ENCODE measurements at regions not wholly inside any gene's neighbourhood (a gene's known extent, or its start where the extent isn't known, plus 50 kb on each side); places are given as distances from the start of the nearest gene placed in this dataset.

GRCh38 chr13:56400774-56401173 is 739.9 kb upstream of the PRR20A start:
- no peak for TF ChIP-seq EP300 (IDR thresholded peaks at IDR 0.05)
- TF ChIP-seq POLR2A (IDR thresholded peaks at IDR 0.05): no peak
- TF ChIP-seq CTCF (IDR thresholded peaks at IDR 0.05): no peak
- no peak overlapping the region for H3K4me3 ChIP-seq
- WGBS, 2 donors: 78 to 88% methylated on average over 3 of the region's 3 CpGs

GRCh38 chr13:56412856-56413255 is 727.9 kb upstream of the PRR20A start:
- H3K27me3 ChIP-seq: no peaks in the 10 kb centered on the region
- no peaks in the 10 kb centered on the region for H3K36me3 ChIP-seq
- TF ChIP-seq POLR2A (IDR thresholded peaks at IDR 0.05) (no peak), EP300 (IDR thresholded peaks at IDR 0.05) (no peak), CTCF (IDR thresholded peaks at IDR 0.05) (no peak)
- no peak overlapping the region for H3K4me3 ChIP-seq
- no peak overlapping the region for H3K27ac ChIP-seq
- no peaks in the 10 kb centered on the region for H3K4me1 ChIP-seq
- no peak for DNase-seq (ENCODE audit: low spot score in 2 of 2)
- peaks cover 0 to 9% (median 0%) of the 10 kb centered on the region in 4 donors for H3K9me3 ChIP-seq

More at GRCh38 chr13:56400774-56401173, 739.9 kb upstream of the PRR20A start:
- Histone ChIP-seq H3K4me1 (no peaks in the 10 kb centered on the region), H3K27ac (no peak overlapping the region), H3K36me3 (no peaks in the 10 kb centered on the region), H3K27me3 (no peaks in the 10 kb centered on the region), H3K9me3 (no peaks in the 10 kb centered on the region)
- no peak for DNase-seq (ENCODE audit: low spot score in 2 of 2)

- Histone ChIP-seq H3K27me3 (no peaks in the 10 kb centered on the region), H3K27ac (no peak overlapping the region), H3K36me3 (no peaks in the 10 kb centered on the region), H3K4me1 (no peaks in the 10 kb centered on the region), H3K4me3 (no peak overlapping the region), H3K9me3 (no peaks in the 10 kb centered on the region)
- 59 to 75% methylated on average over 3 of the region's 3 CpGs for WGBS, 2 donors
- DNase-seq (ENCODE audit: low spot score in 2 of 2): no peak
- TF ChIP-seq CTCF (IDR thresholded peaks at IDR 0.05) (no peak), EP300 (IDR thresholded peaks at IDR 0.05) (no peak)
Measured at GRCh38 chr13:56424246-56424645, 716.5 kb upstream of the PRR20A start.

- WGBS, 2 donors: 58 to 59% methylated on average over 7 of the region's 7 CpGs
- TF ChIP-seq EP300 (IDR thresholded peaks at IDR 0.05) (no peak), POLR2A (IDR thresholded peaks at IDR 0.05) (no peak), CTCF (IDR thresholded peaks at IDR 0.05) (no peak)
- no peaks in the 10 kb centered on the region for H3K36me3 ChIP-seq
- no peaks in the 10 kb centered on the region for H3K4me1 ChIP-seq
- peaks cover 0 to 4% (median 1%) of the 10 kb centered on the region in 4 donors for H3K9me3 ChIP-seq
- no peak for DNase-seq (ENCODE audit: low spot score in 2 of 2)
- H3K27ac ChIP-seq: no peak overlapping the region
- peaks cover 0 to 2% of the 10 kb centered on the region in 2 donors for H3K27me3 ChIP-seq
- H3K4me3 ChIP-seq: no peak overlapping the region
Measured at GRCh38 chr13:56457535-56458190, 683.1 kb upstream of the PRR20A start.

DNA sequence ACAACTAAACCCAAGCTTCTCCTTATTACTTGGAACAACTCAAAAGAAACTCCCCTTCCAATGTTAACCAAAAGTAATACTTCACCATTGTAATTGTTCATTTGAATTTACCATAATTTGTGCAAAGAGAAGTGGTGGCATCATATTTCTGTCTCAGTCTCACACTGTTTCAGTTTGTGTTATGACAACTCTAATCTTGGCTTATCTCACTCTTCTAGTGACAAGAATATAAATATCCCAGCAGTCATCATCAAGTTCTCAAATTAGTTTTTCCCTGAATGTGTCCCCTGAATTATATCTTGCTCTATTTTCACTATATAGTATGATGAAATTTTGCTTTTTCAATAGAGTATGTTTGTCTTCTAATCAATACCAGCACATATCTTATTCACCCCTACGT is 681.4 kb upstream of the PRR20A start:
- TF ChIP-seq CTCF (IDR thresholded peaks at IDR 0.05): no peak
- TF ChIP-seq EP300 (IDR thresholded peaks at IDR 0.05): no peak
- no peak for TF ChIP-seq POLR2A (IDR thresholded peaks at IDR 0.05)
- H3K36me3 ChIP-seq: no peaks in the 10 kb centered on the region
- H3K4me1 ChIP-seq: no peaks in the 10 kb centered on the region
- H3K4me3 ChIP-seq: no peak overlapping the region
- no peak overlapping the region for H3K27ac ChIP-seq
- peaks cover 0 to 2% of the 10 kb centered on the region in 2 donors for H3K27me3 ChIP-seq
- H3K9me3 ChIP-seq: peaks cover 0 to 4% (median 0%) of the 10 kb centered on the region in 4 donors
- WGBS, 2 donors: 78 to 84% methylated on average over 1 of the region's 1 CpG
- DNase-seq (ENCODE audit: low spot score in 2 of 2): no peak

Data from tibial nerve (tissue), 4 donors.